NCI-H1436 treated with DMSO at 0.1 percent for 48 hours (cell line): ENCODE measurements at regions not wholly inside any gene's neighbourhood (a gene's known extent, or its start where the extent isn't known, plus 50 kb on each side); places are given as distances from the start of the nearest gene placed in this dataset.

ENCODE experiments used
- DNase-seq: peaks from one replicate; lab custom pipeline; 2025; lab: John Stamatoyannopoulos, UW

- DNase-seq = no peak
Measured at GRCh38 chr5:3736466-3736865, 140.8 kb downstream of the IRX1 start.

GRCh38 chr5:3736926-3737325 is 141.3 kb downstream of the IRX1 start:
- no peak for DNase-seq

- DNase-seq = no peak
Measured at GRCh38 chr5:3738919-3739318, 143.3 kb downstream of the IRX1 start.

GRCh38 chr5:3740546-3741373 is 145.1 kb downstream of the IRX1 start:
- no peak for DNase-seq

- DNase-seq = no peak
Measured at GRCh38 chr5:3741374-3741770, 145.7 kb downstream of the IRX1 start.

- no peak for DNase-seq
Measured at GRCh38 chr5:3742750-3743149, 147.1 kb downstream of the IRX1 start.

GRCh38 chr5:3751846-3752245 is 156.2 kb downstream of the IRX1 start:
- no peak for DNase-seq

GRCh38 chr5:3778000-3778550 is 182.4 kb downstream of the IRX1 start:
- no peak for DNase-seq

GRCh38 chr5:3778945-3779344 is 183.3 kb downstream of the IRX1 start:
- DNase-seq = no peak

GRCh38 chr5:3780278-3780677 is 184.6 kb downstream of the IRX1 start:
- DNase-seq = no peak

GRCh38 chr5:3780907-3781306 is 185.3 kb downstream of the IRX1 start:
- no peak for DNase-seq

GRCh38 chr5:3784854-3785253 is 189.2 kb downstream of the IRX1 start:
- DNase-seq = no peak

GRCh38 chr5:3786165-3786564 is 190.5 kb downstream of the IRX1 start:
- DNase-seq = no peak

GRCh38 chr5:3786891-3787430 is 191.3 kb downstream of the IRX1 start:
- DNase-seq = no peak

GRCh38 chr5:3787604-3788003 is 192.0 kb downstream of the IRX1 start:
- no peak for DNase-seq

- no peak for DNase-seq
Measured at GRCh38 chr5:3789519-3790193, 194.0 kb downstream of the IRX1 start.

GRCh38 chr5:3793162-3793561 is 197.5 kb downstream of the IRX1 start:
- DNase-seq = no peak

GRCh38 chr5:3794611-3795010 is 199.0 kb downstream of the IRX1 start:
- DNase-seq = no peak

- no peak for DNase-seq
Measured at GRCh38 chr5:3796736-3797135, 201.1 kb downstream of the IRX1 start.

- no peak for DNase-seq
Measured at GRCh38 chr5:3801967-3802366, 206.3 kb downstream of the IRX1 start.

- DNase-seq = no peak
Measured at GRCh38 chr5:3809455-3809854, 213.8 kb downstream of the IRX1 start.

GRCh38 chr5:3811116-3811515 is 215.5 kb downstream of the IRX1 start:
- DNase-seq = no peak

- no peak for DNase-seq
Measured at GRCh38 chr5:3818624-3819023, 223.0 kb downstream of the IRX1 start.
